Omental fat pad (tissue), 3 donors: ENCODE measurements at regions not wholly inside any gene's neighbourhood (a gene's known extent, or its start where the extent isn't known, plus 50 kb on each side); places are given as distances from the start of the nearest gene placed in this dataset.

Source experiments
- ATAC-seq: fragments of 150-250 bp; one replicate; pipeline ENCODE4 v1.9.1; 2016; ENCODE audit warnings: mild to moderate bottlenecking, moderate library complexity; ENCODE audit not compliant: low FRiP score
- DNase-seq: peaks from one replicate; pipeline ENCODE4 v3.0.0-alpha.2; 2019; ENCODE audit warnings: low spot score
- TF ChIP-seq, protein P1 (sequence below), 3 donors: fragments of 450-650 bp; IDR thresholded peaks; one replicate each; pipeline ENCODE4 v1.5.1; 2016 to 2017; ENCODE audit warnings: antibody characterized with exemption in 3 of 3, mild to moderate bottlenecking in 3 of 3, moderate library complexity in 2 of 3

DNA sequence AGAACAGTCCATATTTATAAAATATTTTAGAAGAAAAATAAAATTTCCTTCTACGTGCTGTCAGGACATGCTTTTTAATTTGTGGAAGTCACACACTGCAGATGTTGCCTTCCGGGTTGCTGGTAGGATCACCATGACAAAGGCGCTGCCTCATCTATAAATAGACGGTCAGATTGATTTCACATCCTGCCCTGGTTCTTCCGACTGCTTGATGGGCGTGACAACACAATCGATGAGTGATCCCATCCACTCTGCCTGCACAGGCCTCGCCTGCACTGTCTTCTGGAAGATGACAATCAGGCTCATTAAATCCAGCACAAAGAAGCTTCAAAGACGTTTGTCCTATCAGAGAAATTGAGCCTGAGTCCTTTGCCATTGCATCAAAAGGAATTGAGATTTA lies 318.9 kb upstream of the TRIB2 start:
- ATAC-seq: no peak
- TF ChIP-seq, protein P1, sequence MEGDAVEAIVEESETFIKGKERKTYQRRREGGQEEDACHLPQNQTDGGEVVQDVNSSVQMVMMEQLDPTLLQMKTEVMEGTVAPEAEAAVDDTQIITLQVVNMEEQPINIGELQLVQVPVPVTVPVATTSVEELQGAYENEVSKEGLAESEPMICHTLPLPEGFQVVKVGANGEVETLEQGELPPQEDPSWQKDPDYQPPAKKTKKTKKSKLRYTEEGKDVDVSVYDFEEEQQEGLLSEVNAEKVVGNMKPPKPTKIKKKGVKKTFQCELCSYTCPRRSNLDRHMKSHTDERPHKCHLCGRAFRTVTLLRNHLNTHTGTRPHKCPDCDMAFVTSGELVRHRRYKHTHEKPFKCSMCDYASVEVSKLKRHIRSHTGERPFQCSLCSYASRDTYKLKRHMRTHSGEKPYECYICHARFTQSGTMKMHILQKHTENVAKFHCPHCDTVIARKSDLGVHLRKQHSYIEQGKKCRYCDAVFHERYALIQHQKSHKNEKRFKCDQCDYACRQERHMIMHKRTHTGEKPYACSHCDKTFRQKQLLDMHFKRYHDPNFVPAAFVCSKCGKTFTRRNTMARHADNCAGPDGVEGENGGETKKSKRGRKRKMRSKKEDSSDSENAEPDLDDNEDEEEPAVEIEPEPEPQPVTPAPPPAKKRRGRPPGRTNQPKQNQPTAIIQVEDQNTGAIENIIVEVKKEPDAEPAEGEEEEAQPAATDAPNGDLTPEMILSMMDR (IDR thresholded peaks at IDR 0.05): no peak
- DNase-seq: no peak

DNA sequence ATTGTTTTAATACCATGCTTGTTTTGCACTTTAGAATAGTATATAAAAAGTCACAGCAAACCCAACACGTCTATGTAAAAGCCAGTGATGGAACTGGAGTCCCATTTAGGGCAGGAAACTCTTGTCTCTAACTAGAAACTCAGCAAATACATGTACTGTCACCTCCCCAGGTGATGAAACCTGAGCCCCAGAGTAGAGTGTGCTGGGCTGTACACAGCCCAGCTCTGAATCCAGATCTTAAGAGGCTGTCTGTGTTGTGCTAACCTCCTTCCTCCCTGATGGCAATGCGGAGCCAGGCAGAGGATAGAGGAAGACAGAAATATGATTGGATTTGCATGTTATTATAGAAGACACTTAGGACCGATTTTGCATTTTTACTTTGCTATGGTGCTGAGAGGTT lies 317.5 kb upstream of the TRIB2 start:
- no peak for ATAC-seq
- no peak for DNase-seq
- TF ChIP-seq, protein P1 (IDR thresholded peaks at IDR 0.05): no peak

- DNase-seq: no peak
- no peak for ATAC-seq
- TF ChIP-seq, protein P1 (IDR thresholded peaks at IDR 0.05): no peak
Observed at GRCh38 chr2:12400543-12400942, 316.2 kb upstream of the TRIB2 start.

GRCh38 chr2:12402440-12403139 lies 314.1 kb upstream of the TRIB2 start:
- no peak for ATAC-seq
- no peak for DNase-seq
- TF ChIP-seq, protein P1 (IDR thresholded peaks at IDR 0.05): no peak

- no peak for DNase-seq
Observed at GRCh38 chr2:12404497-12404896, 312.2 kb upstream of the TRIB2 start.

DNA sequence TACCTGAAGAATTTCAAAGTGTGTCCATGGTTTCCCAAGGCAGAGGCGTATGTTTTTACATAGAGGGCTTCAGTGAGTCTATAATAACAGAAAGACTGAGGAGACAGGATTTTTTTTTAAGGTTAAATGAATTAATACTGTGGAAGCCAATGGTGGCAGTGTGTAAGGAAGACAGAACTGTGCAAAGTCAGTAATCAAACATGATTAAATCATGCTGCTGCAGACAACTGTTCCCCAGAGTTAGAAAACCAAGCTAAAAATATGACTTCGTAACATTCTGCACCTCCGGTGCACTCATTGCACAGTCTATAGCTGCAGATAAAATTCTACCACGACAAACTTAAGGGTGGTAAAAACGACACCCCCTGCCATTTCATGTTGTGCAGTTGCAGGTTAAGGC lies 309.6 kb upstream of the TRIB2 start:
- DNase-seq (no peak), ATAC-seq (no peak)
- TF ChIP-seq, protein P1 (IDR thresholded peaks at IDR 0.05): no peak

More at GRCh38 chr2:12404497-12404896, 312.2 kb upstream of the TRIB2 start:
- TF ChIP-seq, protein P1 (IDR thresholded peaks at IDR 0.05): no peak
- ATAC-seq: no peak

DNA sequence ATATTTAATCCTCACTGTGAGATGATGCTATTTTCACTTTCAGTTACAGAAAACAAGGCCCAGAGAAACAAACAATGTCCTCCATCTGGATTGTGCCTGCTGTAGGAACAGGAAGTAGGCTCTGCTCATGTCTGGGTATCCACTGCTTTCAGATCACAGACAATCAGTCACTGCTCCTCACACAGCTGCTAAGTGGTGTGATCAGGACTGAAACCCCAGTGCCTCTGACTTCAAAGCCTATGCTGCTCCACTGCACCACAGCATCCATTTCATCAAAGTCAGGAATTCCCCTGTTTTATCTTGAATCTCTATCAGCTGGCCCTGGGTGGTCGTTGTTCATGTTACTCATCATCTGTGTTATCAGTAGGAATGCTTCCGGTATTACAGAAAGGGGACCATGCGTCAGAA lies 303.8 kb upstream of the TRIB2 start:
- ATAC-seq: no peak
- TF ChIP-seq, protein P1 (IDR thresholded peaks at IDR 0.05): no peak

More for the DNA sequence above, 303.8 kb upstream of the TRIB2 start:
- DNase-seq: no peak
